ENCODE measurements at regions not wholly inside any gene's neighbourhood (a gene's known extent, or its start where the extent isn't known, plus 50 kb on each side); places are given as distances from the start of the nearest gene placed in this dataset.

- no peaks in the 10 kb centered on the region for H4K20me1 ChIP-seq (ENCODE audit: insufficient read depth, low read length)
- DNase-seq (ENCODE audit: low spot score), result no peak
- H3K27ac ChIP-seq (ENCODE audit: low read depth, low read length, poor library complexity, severe bottlenecking), result no peak overlapping the region
- intact Hi-C loops (cut with micrococcal nuclease; ENCODE audit: unreplicated experiment), result no loop called here
- no TSS peak for BruUV-seq (replicated peaks)
- no peaks in the 10 kb centered on the region for H3K9me2 ChIP-seq (ENCODE audit: insufficient read depth, low read length)
- H3K36me3 ChIP-seq (ENCODE audit: insufficient read depth, low read length), result no peaks in the 10 kb centered on the region
- no peak overlapping the region for H3K4me2 ChIP-seq (ENCODE audit: low read length)
- no peaks in the 10 kb centered on the region for H3K79me2 ChIP-seq (ENCODE audit: insufficient read depth, low read depth, low read length)
- no peaks in the 10 kb centered on the region for H3K9me3 ChIP-seq (ENCODE audit: low read length)
- TF ChIP-seq EZH2phosphoT487 (IDR thresholded peaks at IDR 0.05; ENCODE audit: borderline replicate concordance, low read depth, low read length) (no peak), CTCF (conservative IDR thresholded peaks at IDR 0.05; ENCODE audit: low read length) (no peak)
- ChIA-PET POLR2A (interaction anchor here (0.7 kb wide), 1 partner anchor 248 kb away, joined by 4 read pairs; no protein-coding TSS in a partner anchor), CTCF (ENCODE audit: unreplicated experiment) (interaction anchor here (0.6 kb wide), 1 partner anchor 1430 kb away, joined by 5 read pairs; no protein-coding TSS in a partner anchor)
- H3K4me3 ChIP-seq (ENCODE audit: low read depth, low read length, poor library complexity, severe bottlenecking), result no peak overlapping the region
- H2AFZ ChIP-seq (ENCODE audit: low read length), result no peak overlapping the region
- H3K4me1 ChIP-seq (ENCODE audit: insufficient read depth, low read length, poor library complexity, severe bottlenecking), result no peaks in the 10 kb centered on the region
Measured at GRCh38 chr5:77855369-77855768, 79.2 kb upstream of the TBCA start.

- H3K4me1 ChIP-seq (ENCODE audit: insufficient read depth, low read length, poor library complexity, severe bottlenecking), result no peaks in the 10 kb centered on the region
- no peak overlapping the region for H3K27ac ChIP-seq (ENCODE audit: low read depth, low read length, poor library complexity, severe bottlenecking)
- ChIA-PET CTCF (ENCODE audit: unreplicated experiment) (no interaction called here), POLR2A (interaction anchor here (0.6 to 1.2 kb wide), 2 partner anchors 10 to 1038 kb away, joined by 3 to 8 read pairs; no protein-coding TSS in a partner anchor)
- no TSS peak for BruUV-seq (replicated peaks)
- no peak overlapping the region; the same call in 1 of the 2 replicates for H3K4me2 ChIP-seq (ENCODE audit: low read length)
- intact Hi-C loops (cut with micrococcal nuclease; ENCODE audit: unreplicated experiment), result no loop called here
- no peak overlapping the region for H3K4me3 ChIP-seq (ENCODE audit: low read depth, low read length, poor library complexity, severe bottlenecking)
- no peaks in the 10 kb centered on the region for H3K36me3 ChIP-seq (ENCODE audit: insufficient read depth, low read length)
- H3K9me3 ChIP-seq (ENCODE audit: low read length), result no peaks in the 10 kb centered on the region
- no peak for DNase-seq (ENCODE audit: low spot score)
- TF ChIP-seq EZH2phosphoT487 (IDR thresholded peaks at IDR 0.05; ENCODE audit: borderline replicate concordance, low read depth, low read length) (no peak), CTCF (conservative IDR thresholded peaks at IDR 0.05; ENCODE audit: low read length) (no peak)
- H2AFZ ChIP-seq (ENCODE audit: low read length), result no peak overlapping the region
- H4K20me1 ChIP-seq (ENCODE audit: insufficient read depth, low read length), result no peaks in the 10 kb centered on the region
- no peaks in the 10 kb centered on the region for H3K9me2 ChIP-seq (ENCODE audit: insufficient read depth, low read length)
- no peaks in the 10 kb centered on the region for H3K79me2 ChIP-seq (ENCODE audit: insufficient read depth, low read depth, low read length)
Measured at GRCh38 chr5:77853353-77853907, 77.3 kb upstream of the TBCA start.

All from OCI-LY7 (cell line).